ENCODE measurements at regions not wholly inside any gene's neighbourhood (a gene's known extent, or its start where the extent isn't known, plus 50 kb on each side); places are given as distances from the start of the nearest gene placed in this dataset.

- no peak for DNase-seq (ENCODE audit: low read depth, low spot score)
- Histone ChIP-seq H3K79me2 (ENCODE audit: insufficient read depth, low read length) (no peaks in the 10 kb centered on the region), H3K4me1 (ENCODE audit: control insufficient read depth in 1 of 2, insufficient read depth in 2 of 2, low read length in 2 of 2) (no peaks in the 10 kb centered on the region), H3K27ac (ENCODE audit: low read depth, low read length) (no peak overlapping the region), H3K9me2 (ENCODE audit: insufficient read depth) (no peaks in the 10 kb centered on the region), H3K36me3 (ENCODE audit: control insufficient read depth in 1 of 2, insufficient read depth in 2 of 2, low read length in 2 of 2) (no peaks in the 10 kb centered on the region), H3K9ac (ENCODE audit: low read length) (no peak overlapping the region), H4K20me1 (ENCODE audit: insufficient read depth) (no peaks in the 10 kb centered on the region), H3K9me3 (ENCODE audit: control insufficient read depth in 1 of 2, insufficient read depth in 1 of 2, low read depth in 1 of 2, low read length in 2 of 2) (no peaks in the 10 kb centered on the region), H3K4me2 (ENCODE audit: low read length) (no peak overlapping the region), H2AFZ (ENCODE audit: low read depth, low read length, poor library complexity, severe bottlenecking) (no peak overlapping the region), H3K27me3 (ENCODE audit: insufficient read depth, low read length) (no peaks in the 10 kb centered on the region), H3K4me3 (replicated peaks in 1 of 2; ENCODE audit: low read depth in 1 of 2, low read length in 2 of 2) (no peak overlapping the region)
- ChIA-PET POLR2A (no interaction called here), RAD21 (ENCODE audit: low non-redundant PET in 1 of 2, low total read pairs in 2 of 2, uncharacterized antibody in 2 of 2, unreplicated experiment in 2 of 2) (no interaction called here), CTCF (interaction anchor here (1.3 kb wide), 1 partner anchor 159 kb away, joined by 3 read pairs; no protein-coding TSS in a partner anchor)
- no peak for TF ChIP-seq YY1 (IDR thresholded peaks at IDR 0.05; ENCODE audit: extremely low read depth, insufficient replicate concordance, low read depth, low read length)
- no peak for TF ChIP-seq SP1 (IDR thresholded peaks at IDR 0.05; ENCODE audit: low read depth)
- no peak for TF ChIP-seq TCF7L2 (IDR thresholded peaks at IDR 0.05; ENCODE audit: borderline replicate concordance, extremely low read depth, insufficient read depth, insufficient read length)
- TF ChIP-seq, protein P1, sequence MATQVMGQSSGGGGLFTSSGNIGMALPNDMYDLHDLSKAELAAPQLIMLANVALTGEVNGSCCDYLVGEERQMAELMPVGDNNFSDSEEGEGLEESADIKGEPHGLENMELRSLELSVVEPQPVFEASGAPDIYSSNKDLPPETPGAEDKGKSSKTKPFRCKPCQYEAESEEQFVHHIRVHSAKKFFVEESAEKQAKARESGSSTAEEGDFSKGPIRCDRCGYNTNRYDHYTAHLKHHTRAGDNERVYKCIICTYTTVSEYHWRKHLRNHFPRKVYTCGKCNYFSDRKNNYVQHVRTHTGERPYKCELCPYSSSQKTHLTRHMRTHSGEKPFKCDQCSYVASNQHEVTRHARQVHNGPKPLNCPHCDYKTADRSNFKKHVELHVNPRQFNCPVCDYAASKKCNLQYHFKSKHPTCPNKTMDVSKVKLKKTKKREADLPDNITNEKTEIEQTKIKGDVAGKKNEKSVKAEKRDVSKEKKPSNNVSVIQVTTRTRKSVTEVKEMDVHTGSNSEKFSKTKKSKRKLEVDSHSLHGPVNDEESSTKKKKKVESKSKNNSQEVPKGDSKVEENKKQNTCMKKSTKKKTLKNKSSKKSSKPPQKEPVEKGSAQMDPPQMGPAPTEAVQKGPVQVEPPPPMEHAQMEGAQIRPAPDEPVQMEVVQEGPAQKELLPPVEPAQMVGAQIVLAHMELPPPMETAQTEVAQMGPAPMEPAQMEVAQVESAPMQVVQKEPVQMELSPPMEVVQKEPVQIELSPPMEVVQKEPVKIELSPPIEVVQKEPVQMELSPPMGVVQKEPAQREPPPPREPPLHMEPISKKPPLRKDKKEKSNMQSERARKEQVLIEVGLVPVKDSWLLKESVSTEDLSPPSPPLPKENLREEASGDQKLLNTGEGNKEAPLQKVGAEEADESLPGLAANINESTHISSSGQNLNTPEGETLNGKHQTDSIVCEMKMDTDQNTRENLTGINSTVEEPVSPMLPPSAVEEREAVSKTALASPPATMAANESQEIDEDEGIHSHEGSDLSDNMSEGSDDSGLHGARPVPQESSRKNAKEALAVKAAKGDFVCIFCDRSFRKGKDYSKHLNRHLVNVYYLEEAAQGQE (IDR thresholded peaks at IDR 0.05; ENCODE audit: low read depth), result no peak
- TF ChIP-seq CBX3 (IDR thresholded peaks at IDR 0.05; ENCODE audit: low read depth), result no peak
- TF ChIP-seq MAX (IDR thresholded peaks at IDR 0.05), result no peak
- TF ChIP-seq SIN3A (IDR thresholded peaks at IDR 0.05; ENCODE audit: low read depth), result no peak
- TF ChIP-seq POLR2AphosphoS5 (IDR thresholded peaks at IDR 0.05; ENCODE audit: low read depth, low read length), result no peak
- TF ChIP-seq ELF1 (IDR thresholded peaks at IDR 0.05; ENCODE audit: borderline replicate concordance, low read depth), result no peak
- no peak for TF ChIP-seq SRF (IDR thresholded peaks at IDR 0.05; ENCODE audit: low read depth)
- TF ChIP-seq, protein P2, sequence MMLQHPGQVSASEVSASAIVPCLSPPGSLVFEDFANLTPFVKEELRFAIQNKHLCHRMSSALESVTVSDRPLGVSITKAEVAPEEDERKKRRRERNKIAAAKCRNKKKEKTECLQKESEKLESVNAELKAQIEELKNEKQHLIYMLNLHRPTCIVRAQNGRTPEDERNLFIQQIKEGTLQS (IDR thresholded peaks at IDR 0.05), result no peak
- no peak for TF ChIP-seq EZH2phosphoT487 (IDR thresholded peaks at IDR 0.05; ENCODE audit: borderline replicate concordance)
- no peak for TF ChIP-seq POLR2A (IDR thresholded peaks at IDR 0.05; ENCODE audit: borderline replicate concordance, extremely low read depth, insufficient read depth, insufficient read length)
- TF ChIP-seq RAD21 (IDR thresholded peaks at IDR 0.05; ENCODE audit: low read depth), result no peak
- TF ChIP-seq JUND (IDR thresholded peaks at IDR 0.05), result no peak
- no peak for TF ChIP-seq ZNF274 (IDR thresholded peaks at IDR 0.05; ENCODE audit: low read depth, low read length)
- no peak for TF ChIP-seq ZFX (IDR thresholded peaks at IDR 0.05)
- TF ChIP-seq, protein P3, sequence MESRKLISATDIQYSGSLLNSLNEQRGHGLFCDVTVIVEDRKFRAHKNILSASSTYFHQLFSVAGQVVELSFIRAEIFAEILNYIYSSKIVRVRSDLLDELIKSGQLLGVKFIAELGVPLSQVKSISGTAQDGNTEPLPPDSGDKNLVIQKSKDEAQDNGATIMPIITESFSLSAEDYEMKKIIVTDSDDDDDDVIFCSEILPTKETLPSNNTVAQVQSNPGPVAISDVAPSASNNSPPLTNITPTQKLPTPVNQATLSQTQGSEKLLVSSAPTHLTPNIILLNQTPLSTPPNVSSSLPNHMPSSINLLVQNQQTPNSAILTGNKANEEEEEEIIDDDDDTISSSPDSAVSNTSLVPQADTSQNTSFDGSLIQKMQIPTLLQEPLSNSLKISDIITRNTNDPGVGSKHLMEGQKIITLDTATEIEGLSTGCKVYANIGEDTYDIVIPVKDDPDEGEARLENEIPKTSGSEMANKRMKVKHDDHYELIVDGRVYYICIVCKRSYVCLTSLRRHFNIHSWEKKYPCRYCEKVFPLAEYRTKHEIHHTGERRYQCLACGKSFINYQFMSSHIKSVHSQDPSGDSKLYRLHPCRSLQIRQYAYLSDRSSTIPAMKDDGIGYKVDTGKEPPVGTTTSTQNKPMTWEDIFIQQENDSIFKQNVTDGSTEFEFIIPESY (IDR thresholded peaks at IDR 0.05; ENCODE audit: extremely low read depth, insufficient replicate concordance, low read length), result no peak
- TF ChIP-seq EGR1 (IDR thresholded peaks at IDR 0.05; ENCODE audit: low read depth), result no peak
- intact Hi-C loops (cut with micrococcal nuclease), result no loop called here
- ATAC-seq, result no peak
- BruUV-seq (replicated peaks), result no TSS peak
Measured at GRCh38 chr12:19897900-19898408, 458.7 kb downstream of the AEBP2 start.
